ENCODE measurements at regions not wholly inside any gene's neighbourhood (a gene's known extent, or its start where the extent isn't known, plus 50 kb on each side); places are given as distances from the start of the nearest gene placed in this dataset.
"Not testable (repeated sequence)": the region's sequence is repeated elsewhere in the genome, so short reads cannot be mapped to it uniquely, and the experiment has no call there.

GRCh38 chr6:49097664-49098063 lies 365.4 kb downstream of the MMUT start:
- not testable (repeated sequence) for DNase-seq (ENCODE audit: low spot score)

- no peak for DNase-seq (ENCODE audit: low spot score)
Measured at GRCh38 chr6:49097116-49097515, 365.9 kb downstream of the MMUT start.

GRCh38 chr6:49088631-49089030 lies 374.4 kb downstream of the MMUT start:
- DNase-seq (ENCODE audit: low spot score) = no peak

GRCh38 chr6:49087369-49087768 lies 375.7 kb downstream of the MMUT start:
- no peak for DNase-seq (ENCODE audit: low spot score)

- DNase-seq (ENCODE audit: low spot score) = no peak
Measured at GRCh38 chr6:49082611-49083010, 380.4 kb downstream of the MMUT start.

GRCh38 chr6:49072885-49073620 lies 390.0 kb downstream of the MMUT start:
- no peak for DNase-seq (ENCODE audit: low spot score)

- no peak for DNase-seq (ENCODE audit: low spot score)
Measured at GRCh38 chr6:49072146-49072545, 390.9 kb downstream of the MMUT start.

GRCh38 chr6:49070411-49070810 lies 392.6 kb downstream of the MMUT start:
- no peak for DNase-seq (ENCODE audit: low spot score)

GRCh38 chr6:49054311-49054710 lies 408.7 kb downstream of the MMUT start:
- DNase-seq (ENCODE audit: low spot score) = no peak

- no peak for DNase-seq (ENCODE audit: low spot score)
Measured at GRCh38 chr6:49052901-49053300, 410.2 kb downstream of the MMUT start.

GRCh38 chr6:49051281-49051680 lies 411.8 kb downstream of the MMUT start:
- no peak for DNase-seq (ENCODE audit: low spot score)

- no peak for DNase-seq (ENCODE audit: low spot score)
Measured at GRCh38 chr6:49050584-49050983, 412.5 kb downstream of the MMUT start.

GRCh38 chr6:49038294-49038822 lies 424.7 kb downstream of the MMUT start:
- DNase-seq (ENCODE audit: low spot score) = no peak

- DNase-seq (ENCODE audit: low spot score) = peak; percentile 4
Measured at GRCh38 chr6:49030251-49031020, 432.6 kb downstream of the MMUT start.

- DNase-seq (ENCODE audit: low spot score) = no peak
Measured at GRCh38 chr6:49027644-49028043, 435.4 kb downstream of the MMUT start.

- DNase-seq (ENCODE audit: low spot score) = no peak
Measured at GRCh38 chr6:49025273-49026240, 437.5 kb downstream of the MMUT start.

GRCh38 chr6:49004801-49005200 lies 458.3 kb downstream of the MMUT start:
- no peak for DNase-seq (ENCODE audit: low spot score)

- no peak for DNase-seq (ENCODE audit: low spot score)
Measured at GRCh38 chr6:49003348-49003747, 459.7 kb downstream of the MMUT start.

- DNase-seq (ENCODE audit: low spot score) = peak; percentile 62
Measured at GRCh38 chr6:49001856-49002541, 461.1 kb downstream of the MMUT start.

- no peak for DNase-seq (ENCODE audit: low spot score)
Measured at GRCh38 chr6:48998574-48998973, 464.5 kb downstream of the MMUT start.
